PC-9 (cell line): ENCODE measurements at regions not wholly inside any gene's neighbourhood (a gene's known extent, or its start where the extent isn't known, plus 50 kb on each side); places are given as distances from the start of the nearest gene placed in this dataset.

ENCODE experiments used
- CTCF ChIP-seq: fragments of 200-600 bp; sonication (generic); conservative IDR thresholded peaks from 2 replicates; pipeline ENCODE4 v1.6.1; 2017; ENCODE audit warnings: mixed run types, antibody characterized with exemption, mild to moderate bottlenecking, moderate library complexity
- EZH2 ChIP-seq: fragments of 200-600 bp; sonication (generic); IDR thresholded peaks from 2 replicates; pipeline ENCODE4 v1.8.0; 2017; ENCODE audit warnings: antibody characterized with exemption, low read depth

DNA sequence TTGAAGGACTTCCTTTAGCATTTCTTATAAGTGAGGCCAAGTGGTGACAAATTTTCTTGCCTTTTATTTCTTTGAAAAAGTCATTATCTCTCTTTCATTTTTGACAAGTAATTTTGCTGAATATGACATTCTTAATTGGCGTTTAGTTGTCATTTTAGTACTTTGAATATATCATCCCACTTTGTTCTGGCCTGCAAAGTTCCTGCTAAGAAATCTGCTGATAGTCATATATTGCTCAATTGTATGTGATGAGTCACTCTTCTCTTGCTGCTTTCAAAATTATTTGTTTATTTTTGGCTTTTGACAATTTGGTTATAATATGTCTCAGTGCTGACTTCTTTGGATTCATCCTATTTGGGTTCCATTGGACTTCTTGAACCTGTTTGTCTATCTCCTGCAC is 312.6 kb downstream of the DUSP10 start:
- TF ChIP-seq CTCF: no peak
- no peak for TF ChIP-seq EZH2
